ENCODE measurements at regions not wholly inside any gene's neighbourhood (a gene's known extent, or its start where the extent isn't known, plus 50 kb on each side); places are given as distances from the start of the nearest gene placed in this dataset.

DNA sequence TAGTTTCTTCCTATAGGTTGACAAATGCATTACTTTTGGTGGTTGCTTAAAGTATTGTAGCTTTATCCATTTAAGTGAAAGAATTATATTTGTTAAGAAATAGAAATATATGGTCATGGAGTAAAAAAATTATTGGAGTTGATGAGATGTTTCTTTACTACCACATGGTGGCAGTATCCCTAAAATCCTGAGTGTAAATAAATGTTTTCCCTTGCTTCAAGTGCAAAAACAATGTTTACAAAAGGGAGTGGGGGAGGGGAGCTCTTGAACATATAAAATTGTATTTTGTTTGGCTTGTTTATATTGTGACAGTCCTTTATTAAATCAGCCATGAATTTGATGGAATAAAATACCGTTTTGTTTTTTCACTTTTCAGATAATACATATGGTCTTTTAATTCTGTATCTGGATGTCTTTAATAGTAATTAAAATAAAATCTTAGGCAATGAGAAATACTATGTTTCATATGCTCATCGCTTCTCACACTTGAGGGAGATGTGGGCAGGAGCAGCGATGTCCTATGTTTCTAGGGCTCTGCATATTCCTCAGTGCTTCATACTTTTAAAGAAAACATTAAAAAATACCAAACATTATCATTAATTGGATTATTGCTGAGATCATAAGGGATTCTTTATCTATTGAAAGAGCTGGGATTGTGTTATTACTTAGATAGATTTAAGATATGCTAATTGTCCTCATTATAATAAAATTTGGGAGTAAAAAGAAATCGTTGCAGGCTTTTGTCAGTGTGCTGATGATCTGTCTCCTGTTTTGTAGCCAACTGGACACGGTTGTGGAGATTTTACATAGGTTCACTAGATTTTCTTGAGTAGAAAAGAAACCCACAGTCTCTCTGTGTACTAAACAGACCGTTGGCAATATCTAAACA, 349.7 kb downstream of the TUSC7 start:
- POLR2A ChIA-PET = no interaction called here
- ATAC-seq (ENCODE audit: low read depth) (no peak), DNase-seq (no peak)
- H3K27me3 Mint-ChIP-seq = peaks cover 3% of the 10 kb centered on the region
- no peak overlapping the region for H3K4me3 Mint-ChIP-seq
- H3K27ac Mint-ChIP-seq = no peak overlapping the region
- no peaks in the 10 kb centered on the region for H3K4me1 Mint-ChIP-seq
- no peaks in the 10 kb centered on the region for H3K36me3 Mint-ChIP-seq
- no peaks in the 10 kb centered on the region for H3K9me3 Mint-ChIP-seq

- no peaks in the 10 kb centered on the region for H3K4me1 Mint-ChIP-seq
- H3K4me3 Mint-ChIP-seq = no peak overlapping the region
- H3K27me3 Mint-ChIP-seq = peaks cover 3% of the 10 kb centered on the region
- H3K27ac Mint-ChIP-seq = no peak overlapping the region
- DNase-seq = no peak
- POLR2A ChIA-PET = no interaction called here
- no peaks in the 10 kb centered on the region for H3K9me3 Mint-ChIP-seq
- ATAC-seq (ENCODE audit: low read depth) = no peak
- H3K36me3 Mint-ChIP-seq = no peaks in the 10 kb centered on the region
These were observed 350.3 kb downstream of the TUSC7 start for GRCh38 chr3:117059956-117060270.

DNA sequence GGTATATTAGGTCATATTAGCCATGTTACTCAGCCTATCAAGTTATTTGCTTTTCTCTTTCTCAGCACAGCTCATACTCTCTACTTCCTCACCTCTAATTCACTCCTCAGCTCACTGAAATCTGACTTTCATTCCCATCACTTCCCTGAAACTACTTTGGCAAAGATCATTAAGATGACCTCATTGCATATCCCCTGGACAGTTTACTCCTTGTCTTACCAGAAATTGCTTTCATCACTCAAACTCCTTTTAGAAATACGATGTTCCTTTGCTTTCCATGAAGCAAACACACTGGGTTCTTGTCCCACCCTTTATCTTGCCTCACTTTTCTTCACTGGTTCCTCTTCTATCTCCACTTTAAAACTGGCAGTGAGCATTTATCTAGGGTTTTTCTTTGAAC, 354.4 kb downstream of the TUSC7 start:
- POLR2A ChIA-PET = no interaction called here
- no peak for ATAC-seq (ENCODE audit: low read depth)
- Mint-ChIP-seq H3K4me3 (no peak overlapping the region), H3K27ac (no peak overlapping the region), H3K27me3 (no peaks in the 10 kb centered on the region), H3K4me1 (no peaks in the 10 kb centered on the region), H3K36me3 (no peaks in the 10 kb centered on the region), H3K9me3 (no peaks in the 10 kb centered on the region)
- DNase-seq = no peak

DNA sequence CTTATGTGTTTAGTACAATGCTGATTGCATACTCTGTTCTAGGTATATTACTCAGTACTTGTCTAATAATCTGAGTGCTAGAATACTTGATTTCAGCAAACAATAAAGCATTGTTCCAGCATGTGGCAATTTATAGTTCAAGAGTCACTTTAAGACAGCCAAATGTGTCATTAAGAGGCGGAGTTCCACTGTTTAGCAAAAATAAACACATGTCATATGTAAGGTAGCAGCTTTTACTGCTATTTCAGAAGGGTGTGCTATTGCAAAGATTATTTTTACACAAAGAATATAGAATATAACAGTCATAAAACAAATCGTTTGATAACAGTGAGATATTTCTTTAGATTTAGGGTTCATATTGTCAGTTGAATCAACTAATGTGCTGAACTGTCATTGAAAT, 358.7 kb downstream of the TUSC7 start:
- no peak for DNase-seq

DNA sequence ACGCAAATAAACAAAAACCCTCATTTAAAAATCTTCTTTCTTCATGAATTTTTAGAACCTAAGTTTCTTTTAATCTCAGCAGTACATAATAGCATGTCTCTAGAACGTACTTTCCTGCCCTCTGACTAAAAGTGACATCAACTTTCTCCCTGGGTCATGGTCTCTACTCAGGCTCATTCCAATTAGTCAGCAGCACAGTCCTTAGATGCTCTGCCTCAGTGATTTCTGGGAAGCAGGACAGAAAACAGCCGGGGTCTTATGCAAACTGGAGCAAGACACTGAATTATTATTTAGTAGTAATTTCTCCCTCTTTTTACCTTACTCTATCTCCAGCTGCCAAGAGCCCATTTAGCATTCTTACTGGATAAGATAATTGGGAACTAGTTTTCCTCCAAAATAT, 365.2 kb downstream of the TUSC7 start:
- H3K36me3 Mint-ChIP-seq = no peaks in the 10 kb centered on the region
- POLR2A ChIA-PET = no interaction called here
- ATAC-seq (ENCODE audit: low read depth) (no peak), DNase-seq (no peak)
- no peak overlapping the region for H3K27ac Mint-ChIP-seq
- H3K4me1 Mint-ChIP-seq = no peaks in the 10 kb centered on the region
- no peak overlapping the region for H3K4me3 Mint-ChIP-seq
- no peaks in the 10 kb centered on the region for H3K9me3 Mint-ChIP-seq
- H3K27me3 Mint-ChIP-seq = no peaks in the 10 kb centered on the region

More for the DNA sequence above, 358.7 kb downstream of the TUSC7 start:
- Mint-ChIP-seq H3K27me3 (no peaks in the 10 kb centered on the region), H3K9me3 (no peaks in the 10 kb centered on the region), H3K4me3 (no peak overlapping the region), H3K27ac (no peak overlapping the region), H3K4me1 (no peaks in the 10 kb centered on the region), H3K36me3 (no peaks in the 10 kb centered on the region)
- ATAC-seq (ENCODE audit: low read depth) = no peak
- POLR2A ChIA-PET = no interaction called here

DNA sequence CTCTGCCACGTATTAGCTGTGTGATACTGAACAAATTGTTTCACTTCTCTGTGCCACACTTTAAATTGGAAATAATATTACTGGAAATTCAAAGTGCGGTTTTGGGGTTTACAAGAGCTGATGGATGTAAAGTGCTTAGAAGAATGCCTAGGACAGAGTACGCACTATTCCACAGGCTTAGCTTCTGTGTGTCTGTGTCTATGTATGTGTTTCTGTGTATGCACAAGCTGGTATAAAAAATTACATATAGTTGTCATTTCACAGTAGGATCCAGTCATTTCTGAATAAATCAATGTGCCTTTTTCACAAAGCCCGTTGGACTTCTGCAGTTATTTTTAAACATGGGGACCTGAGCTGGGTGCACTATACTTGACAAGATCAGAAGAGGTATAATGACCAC, 370.4 kb downstream of the TUSC7 start:
- H3K4me1 Mint-ChIP-seq = no peaks in the 10 kb centered on the region
- no peak overlapping the region for H3K27ac Mint-ChIP-seq

GRCh38 chr3:117080872-117081271, 371.3 kb downstream of the TUSC7 start:
- Mint-ChIP-seq H3K27me3 (no peaks in the 10 kb centered on the region), H3K27ac (no peak overlapping the region), H3K4me3 (no peak overlapping the region), H3K36me3 (no peaks in the 10 kb centered on the region), H3K4me1 (no peaks in the 10 kb centered on the region), H3K9me3 (peaks cover 4% of the 10 kb centered on the region)
- POLR2A ChIA-PET = no interaction called here
- no peak for DNase-seq
- no peak for ATAC-seq (ENCODE audit: low read depth)

More for the DNA sequence above, 370.4 kb downstream of the TUSC7 start:
- POLR2A ChIA-PET = no interaction called here
- H3K36me3 Mint-ChIP-seq = no peaks in the 10 kb centered on the region
- no peaks in the 10 kb centered on the region for H3K27me3 Mint-ChIP-seq
- H3K4me3 Mint-ChIP-seq = no peak overlapping the region
- DNase-seq (no peak), ATAC-seq (ENCODE audit: low read depth) (no peak)
- peaks cover 4% of the 10 kb centered on the region for H3K9me3 Mint-ChIP-seq

- Mint-ChIP-seq H3K36me3 (no peaks in the 10 kb centered on the region), H3K4me1 (no peaks in the 10 kb centered on the region), H3K9me3 (peaks cover 4% of the 10 kb centered on the region), H3K4me3 (no peak overlapping the region), H3K27me3 (no peaks in the 10 kb centered on the region), H3K27ac (no peak overlapping the region)
- POLR2A ChIA-PET = no interaction called here
- ATAC-seq (ENCODE audit: low read depth) (no peak), DNase-seq (no peak)
These were observed 374.7 kb downstream of the TUSC7 start for GRCh38 chr3:117084277-117084676.

DNA sequence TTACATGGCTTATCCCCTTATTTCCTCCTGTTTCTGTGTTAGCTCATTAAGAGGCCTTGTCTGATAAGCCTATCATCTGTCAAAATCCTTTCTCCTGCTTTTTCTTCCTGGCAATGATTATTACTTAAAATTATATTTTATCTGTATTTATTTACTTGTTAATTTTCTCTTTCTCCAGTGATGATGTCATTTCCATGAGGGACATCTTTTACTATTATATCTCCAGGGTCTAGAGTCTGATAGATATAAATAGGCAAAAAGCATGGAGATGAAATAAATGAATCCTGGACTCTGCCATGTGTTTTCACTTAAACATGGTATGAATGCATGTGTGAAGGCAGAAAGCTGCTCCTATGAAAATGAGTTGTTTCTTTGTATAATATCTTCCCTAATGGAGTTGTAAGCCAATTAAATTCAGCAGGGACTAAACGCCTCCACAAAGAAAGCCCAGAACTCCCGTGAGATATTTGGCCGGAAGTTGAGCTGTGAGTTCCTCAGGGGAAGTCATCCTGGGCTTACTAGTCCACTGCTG, 375.2 kb downstream of the TUSC7 start:
- ATAC-seq (ENCODE audit: low read depth) (no peak), DNase-seq (no peak)
- Mint-ChIP-seq H3K4me3 (no peak overlapping the region), H3K27me3 (no peaks in the 10 kb centered on the region), H3K4me1 (no peaks in the 10 kb centered on the region), H3K9me3 (peaks cover 4% of the 10 kb centered on the region), H3K36me3 (no peaks in the 10 kb centered on the region), H3K27ac (no peak overlapping the region)
- POLR2A ChIA-PET = no interaction called here

DNA sequence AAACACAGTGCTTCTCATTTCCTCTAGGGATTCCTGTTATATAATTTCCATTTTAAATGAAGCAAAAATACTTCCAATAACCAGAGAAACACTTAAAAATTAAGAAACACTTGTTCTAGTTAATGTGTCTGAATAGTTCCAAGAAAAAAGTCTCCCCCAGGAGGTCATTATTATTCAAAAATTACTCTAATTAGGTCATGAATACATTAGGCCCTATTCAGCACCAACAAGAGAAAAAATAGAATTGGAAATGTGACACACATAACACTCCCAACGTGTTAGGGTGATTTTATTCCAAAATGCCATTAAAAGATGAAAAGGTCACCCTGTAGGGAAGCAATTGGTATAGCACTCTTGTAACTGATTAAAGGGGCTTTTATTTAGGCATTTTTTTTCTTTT, 382.1 kb downstream of the TUSC7 start:
- POLR2A ChIA-PET = no interaction called here
- no peaks in the 10 kb centered on the region for H3K4me1 Mint-ChIP-seq
- H3K4me3 Mint-ChIP-seq = no peak overlapping the region

GRCh38 chr3:117096549-117096948, 387.0 kb downstream of the TUSC7 start:
- POLR2A ChIA-PET = no interaction called here
- H3K4me3 Mint-ChIP-seq = no peak overlapping the region
- H3K27me3 Mint-ChIP-seq = no peaks in the 10 kb centered on the region
- no peaks in the 10 kb centered on the region for H3K4me1 Mint-ChIP-seq
- no peaks in the 10 kb centered on the region for H3K9me3 Mint-ChIP-seq
- H3K36me3 Mint-ChIP-seq = no peaks in the 10 kb centered on the region
- no peak for DNase-seq
- no peak for ATAC-seq (ENCODE audit: low read depth)
- no peak overlapping the region for H3K27ac Mint-ChIP-seq

More for the DNA sequence above, 382.1 kb downstream of the TUSC7 start:
- no peaks in the 10 kb centered on the region for H3K9me3 Mint-ChIP-seq
- no peak for ATAC-seq (ENCODE audit: low read depth)
- DNase-seq = no peak
- no peaks in the 10 kb centered on the region for H3K27me3 Mint-ChIP-seq
- no peak overlapping the region for H3K27ac Mint-ChIP-seq
- H3K36me3 Mint-ChIP-seq = no peaks in the 10 kb centered on the region

DNA sequence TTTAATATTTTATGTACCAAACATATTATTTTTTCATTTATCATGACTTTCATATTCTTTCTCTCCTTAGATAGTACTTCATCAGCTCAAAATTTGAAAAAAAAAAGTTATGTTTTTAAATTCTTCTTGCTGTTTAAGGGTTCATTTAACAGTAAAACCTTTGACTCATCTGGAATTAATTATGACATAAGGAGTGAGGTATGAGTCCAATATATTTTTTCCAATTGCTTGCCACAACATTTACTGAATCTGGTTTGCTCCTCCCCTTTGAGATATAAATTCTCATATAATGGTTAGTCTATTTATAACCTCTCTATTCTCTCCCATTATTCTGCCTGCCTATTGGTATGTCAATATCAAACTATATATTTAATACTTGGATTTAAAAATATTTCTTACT, 387.8 kb downstream of the TUSC7 start:
- Mint-ChIP-seq H3K4me3 (no peak overlapping the region), H3K27me3 (no peaks in the 10 kb centered on the region), H3K36me3 (no peaks in the 10 kb centered on the region), H3K9me3 (no peaks in the 10 kb centered on the region), H3K4me1 (no peaks in the 10 kb centered on the region), H3K27ac (no peak overlapping the region)
- POLR2A ChIA-PET = no interaction called here
- DNase-seq (no peak), ATAC-seq (ENCODE audit: low read depth) (no peak)

DNA sequence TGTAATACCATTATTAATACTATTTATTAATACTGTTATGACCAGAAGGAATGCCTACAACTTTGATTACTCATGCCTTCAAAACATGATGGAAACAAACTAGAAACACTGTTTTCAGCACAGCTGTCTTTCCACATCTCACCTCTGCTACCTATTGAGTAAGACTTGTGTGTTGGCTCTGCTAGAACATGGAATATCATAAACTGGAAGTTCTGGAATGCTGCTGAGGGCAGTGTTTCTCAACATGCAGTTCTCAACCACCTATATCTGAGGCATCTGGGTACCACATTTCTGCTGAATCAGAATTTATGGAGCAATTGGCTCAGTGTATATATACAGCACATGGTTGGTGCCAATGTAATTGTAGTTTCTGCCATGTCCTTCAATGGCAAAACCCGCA, 392.1 kb downstream of the TUSC7 start:
- Mint-ChIP-seq H3K27ac (no peak overlapping the region), H3K4me1 (no peaks in the 10 kb centered on the region), H3K9me3 (no peaks in the 10 kb centered on the region), H3K4me3 (no peak overlapping the region), H3K27me3 (no peaks in the 10 kb centered on the region), H3K36me3 (no peaks in the 10 kb centered on the region)
- ATAC-seq (ENCODE audit: low read depth) (no peak), DNase-seq (no peak)
- POLR2A ChIA-PET = no interaction called here

GRCh38 chr3:117102426-117102825, 392.8 kb downstream of the TUSC7 start:
- Mint-ChIP-seq H3K9me3 (no peaks in the 10 kb centered on the region), H3K36me3 (no peaks in the 10 kb centered on the region), H3K27ac (no peak overlapping the region)

More at GRCh38 chr3:117102426-117102825, 392.8 kb downstream of the TUSC7 start:
- POLR2A ChIA-PET = no interaction called here
- no peak overlapping the region for H3K4me3 Mint-ChIP-seq
- no peaks in the 10 kb centered on the region for H3K27me3 Mint-ChIP-seq
- H3K4me1 Mint-ChIP-seq = no peaks in the 10 kb centered on the region
- no peak for ATAC-seq (ENCODE audit: low read depth)
- DNase-seq = no peak
